T-helper 1 cell (primary cell): ENCODE measurements at regions not wholly inside any gene's neighbourhood (a gene's known extent, or its start where the extent isn't known, plus 50 kb on each side); places are given as distances from the start of the nearest gene placed in this dataset.
A peak's percentile ranks its signal among the peaks of the same experiment; 100 is the strongest.
"Not testable (repeated sequence)": the region's sequence is repeated elsewhere in the genome, so short reads cannot be mapped to it uniquely, and the experiment has no call there.

Experiments
- DNase-seq, 5 donors: peaks; one replicate each; pipeline ENCODE4 v3.0.0-alpha.2; 2012 to 2020

- DNase-seq = not testable (repeated sequence)
Observed at GRCh38 chr9:60525879-60526686, 388.1 kb upstream of the SPATA31A5 start.

- not testable (repeated sequence) for DNase-seq
Observed at GRCh38 chr9:60526694-60527231, 387.4 kb upstream of the SPATA31A5 start.

GRCh38 chr9:60544518-60544917 lies 369.7 kb upstream of the SPATA31A5 start:
- not testable (repeated sequence) for DNase-seq

- peak in 1 of 5 donors; percentile 15 for DNase-seq
Observed at GRCh38 chr9:60545346-60545877, 368.8 kb upstream of the SPATA31A5 start.

GRCh38 chr9:60545878-60546385 lies 368.3 kb upstream of the SPATA31A5 start:
- no peak for DNase-seq

GRCh38 chr9:60546406-60546805 lies 367.8 kb upstream of the SPATA31A5 start:
- no peak for DNase-seq

GRCh38 chr9:60546990-60547389 lies 367.2 kb upstream of the SPATA31A5 start:
- not testable (repeated sequence) for DNase-seq
